IPS DF 4.7 (cell line): ENCODE measurements at regions not wholly inside any gene's neighbourhood (a gene's known extent, or its start where the extent isn't known, plus 50 kb on each side); places are given as distances from the start of the nearest gene placed in this dataset.

Experiments
- DNase-seq: peaks from one replicate; pipeline ENCODE4 v3.0.0-alpha.2; 2013; ENCODE audit warnings: low spot score; ENCODE audit errors: extremely low read depth

DNA sequence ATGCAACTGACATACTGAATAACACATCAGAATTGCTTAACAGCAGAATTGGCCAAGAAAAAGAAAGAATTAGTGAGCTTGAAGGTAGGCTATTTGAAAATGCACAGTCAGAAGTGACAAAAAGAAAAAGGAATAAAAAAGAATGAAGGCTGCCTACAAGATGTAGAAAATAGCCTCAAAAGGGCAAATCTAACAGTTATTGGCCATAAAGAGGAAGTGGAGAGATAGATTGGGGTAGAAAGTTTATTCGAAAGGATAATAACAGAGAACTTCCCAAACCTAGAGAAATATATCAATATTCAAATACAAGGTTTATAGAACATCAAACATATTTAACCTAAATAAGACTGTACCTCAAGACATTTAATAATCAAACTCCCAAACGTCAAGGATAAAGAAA lies 67.5 kb downstream of the ATP6V1G3 start:
- no peak for DNase-seq

DNA sequence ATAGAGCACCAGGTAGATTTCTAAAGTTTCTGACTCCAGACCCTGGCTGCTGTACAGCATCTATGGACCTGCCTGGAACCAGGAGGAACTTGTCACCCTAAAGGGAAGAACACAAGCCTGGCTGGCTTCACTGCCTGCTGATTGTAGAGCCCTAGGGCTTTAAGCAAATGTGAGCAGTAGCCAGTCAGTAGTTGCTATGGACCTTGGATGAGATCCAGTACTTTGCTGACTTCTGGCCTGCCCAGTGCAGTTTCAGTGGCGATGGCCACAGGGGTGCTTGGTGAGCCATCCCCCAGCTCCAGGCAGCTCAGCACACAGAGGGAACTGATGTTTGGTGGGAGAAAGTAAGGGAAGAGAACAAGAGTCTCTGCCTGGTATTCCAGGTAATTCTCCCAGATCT lies 68.4 kb downstream of the ATP6V1G3 start:
- no peak for DNase-seq

DNA sequence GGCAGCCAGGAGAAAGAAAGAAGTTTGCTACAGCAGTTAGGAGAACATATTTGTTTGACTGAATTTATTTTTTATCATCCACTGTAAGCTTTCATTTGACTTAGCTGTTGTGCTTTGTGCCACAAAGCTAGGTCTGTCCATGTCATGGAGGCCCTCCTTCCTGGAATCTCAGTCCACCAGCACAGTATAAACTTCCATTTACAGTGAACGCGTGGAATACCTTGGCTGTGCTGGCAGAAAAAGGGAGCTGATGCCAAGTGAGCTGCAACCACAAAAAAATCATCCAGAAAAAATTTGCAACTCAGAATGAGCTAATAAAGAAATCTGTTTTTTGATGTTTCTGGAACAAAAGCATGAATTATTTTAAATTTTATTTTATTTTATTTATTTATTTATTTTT lies 72.6 kb downstream of the ATP6V1G3 start:
- DNase-seq = no peak

DNA sequence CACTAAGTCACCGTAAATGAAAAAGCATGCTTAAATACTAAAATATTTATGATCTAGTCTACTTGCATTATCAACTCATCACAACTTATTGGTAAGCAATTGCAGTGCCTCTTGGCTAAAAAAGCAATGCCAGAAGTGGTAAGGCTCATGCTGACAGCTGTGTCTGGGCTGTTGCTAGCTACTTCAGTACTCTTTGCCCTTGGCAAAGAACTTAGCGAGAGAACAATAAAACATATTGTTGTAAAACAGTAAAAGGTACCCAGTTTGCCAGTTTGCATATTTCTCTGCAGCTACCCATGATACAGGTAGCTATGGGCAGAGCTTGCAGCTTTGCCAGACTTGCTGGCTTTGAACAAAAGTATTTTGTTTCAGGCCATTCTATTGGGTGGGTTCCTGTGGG lies 73.1 kb downstream of the ATP6V1G3 start:
- no peak for DNase-seq

DNA sequence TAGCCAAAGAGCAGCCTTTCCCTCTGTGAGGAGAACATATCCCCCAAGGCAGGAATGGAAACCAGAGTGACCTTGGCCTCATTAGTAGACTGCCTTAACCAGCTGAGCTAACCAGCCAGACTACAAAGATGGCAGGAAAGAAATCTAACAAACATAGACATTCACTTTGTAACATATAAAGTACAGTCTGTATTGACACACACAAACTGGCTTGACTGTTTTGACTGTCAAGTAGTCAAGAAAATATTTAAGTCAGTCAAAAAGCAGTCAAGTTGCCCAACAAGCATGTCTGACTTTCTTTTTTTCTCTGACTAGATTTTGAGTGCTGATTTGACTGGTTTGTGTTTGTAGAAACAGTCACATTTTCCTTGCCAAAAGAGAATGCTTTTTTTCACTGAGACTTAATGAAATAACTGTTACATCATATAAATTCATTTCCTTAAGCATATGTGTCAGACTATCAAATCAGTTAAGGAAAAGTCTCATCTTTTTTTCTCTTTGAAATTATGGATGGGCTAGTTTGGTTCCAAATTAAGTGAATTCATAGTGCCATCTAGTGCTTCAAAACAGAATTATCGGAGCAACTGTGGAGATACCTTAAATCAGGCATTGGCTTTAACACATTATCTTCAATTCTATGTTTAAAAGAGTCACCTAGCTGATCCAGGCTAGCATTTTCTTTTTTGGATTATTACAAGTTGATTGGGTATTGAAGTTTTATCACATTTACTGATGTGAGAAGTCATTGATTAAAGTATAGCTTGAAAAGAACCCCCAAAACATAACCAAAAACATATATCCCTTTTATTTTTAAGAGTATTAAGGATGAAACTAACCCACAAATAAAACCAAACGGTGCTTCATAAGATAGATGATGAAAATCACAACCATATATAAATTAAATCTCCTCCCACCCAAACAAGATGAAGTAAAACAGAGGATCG lies 75.0 kb downstream of the ATP6V1G3 start:
- peak; percentile 28 for DNase-seq

DNA sequence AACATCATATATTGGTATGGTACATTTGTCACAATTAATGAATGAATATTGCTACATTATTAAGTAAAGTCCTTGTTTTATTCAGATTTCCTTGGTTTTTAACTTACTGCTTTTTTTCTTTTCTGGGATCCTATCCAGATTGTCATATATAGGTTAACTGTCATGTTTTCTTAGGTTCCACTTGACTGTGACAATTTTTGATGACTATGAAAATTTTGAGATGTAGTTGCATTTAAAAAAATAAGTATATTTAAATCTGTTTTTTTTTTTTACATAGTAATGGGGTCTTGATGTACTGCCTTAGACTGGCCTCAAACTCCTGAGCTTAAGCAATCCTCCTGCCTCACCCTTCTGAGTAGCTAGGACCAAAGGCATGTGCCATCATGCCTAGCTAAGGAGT lies 76.8 kb downstream of the ATP6V1G3 start:
- no peak for DNase-seq

DNA sequence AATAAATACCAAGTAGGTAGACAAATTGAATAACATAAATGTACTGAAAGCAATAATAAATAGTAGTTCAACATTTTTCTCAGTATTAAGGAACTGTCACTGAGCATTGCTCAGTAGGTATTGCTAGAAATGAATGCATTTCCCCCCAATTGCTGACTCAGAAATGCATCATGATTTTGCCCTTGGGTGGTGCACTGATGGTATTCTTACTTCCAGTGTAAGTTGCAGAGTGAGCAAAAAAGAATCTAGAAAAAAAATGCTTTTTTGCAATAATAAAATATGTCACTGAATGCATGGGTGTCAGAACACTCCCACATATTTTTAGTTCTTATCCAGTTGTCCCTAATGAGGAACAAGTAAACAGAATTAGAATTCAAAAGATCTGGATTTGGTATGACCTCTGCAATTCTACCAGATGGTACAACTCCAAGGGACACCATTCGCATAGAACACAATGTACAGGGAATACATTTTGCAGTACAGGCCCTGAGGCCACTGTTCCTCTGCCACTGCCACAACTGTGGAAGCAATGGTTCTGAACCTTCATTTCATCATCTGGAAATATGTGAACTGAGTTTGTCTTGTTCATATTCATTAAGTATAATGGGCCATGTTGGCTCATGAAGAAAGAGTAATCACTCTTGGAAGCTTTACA lies 78.0 kb downstream of the ATP6V1G3 start:
- no peak for DNase-seq

DNA sequence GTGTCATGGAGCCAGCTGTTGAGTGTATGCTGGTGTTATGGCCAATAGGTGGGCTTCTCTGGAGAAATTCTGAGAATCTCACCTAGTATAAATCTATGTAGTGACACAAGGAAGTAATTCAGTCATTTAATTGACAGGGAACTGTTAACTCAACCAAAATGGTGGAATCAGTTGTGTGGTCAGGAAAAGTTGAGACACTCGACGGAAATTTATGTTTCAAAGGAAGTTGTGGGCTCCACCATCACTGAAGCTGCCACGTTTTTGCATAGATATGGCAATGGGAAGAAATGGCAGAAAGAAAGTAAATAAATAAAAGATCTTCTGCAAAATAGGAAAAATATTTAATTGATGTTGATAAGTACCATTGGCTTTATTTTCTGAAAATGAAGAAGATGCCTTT lies 84.5 kb downstream of the ATP6V1G3 start:
- no peak for DNase-seq

DNA sequence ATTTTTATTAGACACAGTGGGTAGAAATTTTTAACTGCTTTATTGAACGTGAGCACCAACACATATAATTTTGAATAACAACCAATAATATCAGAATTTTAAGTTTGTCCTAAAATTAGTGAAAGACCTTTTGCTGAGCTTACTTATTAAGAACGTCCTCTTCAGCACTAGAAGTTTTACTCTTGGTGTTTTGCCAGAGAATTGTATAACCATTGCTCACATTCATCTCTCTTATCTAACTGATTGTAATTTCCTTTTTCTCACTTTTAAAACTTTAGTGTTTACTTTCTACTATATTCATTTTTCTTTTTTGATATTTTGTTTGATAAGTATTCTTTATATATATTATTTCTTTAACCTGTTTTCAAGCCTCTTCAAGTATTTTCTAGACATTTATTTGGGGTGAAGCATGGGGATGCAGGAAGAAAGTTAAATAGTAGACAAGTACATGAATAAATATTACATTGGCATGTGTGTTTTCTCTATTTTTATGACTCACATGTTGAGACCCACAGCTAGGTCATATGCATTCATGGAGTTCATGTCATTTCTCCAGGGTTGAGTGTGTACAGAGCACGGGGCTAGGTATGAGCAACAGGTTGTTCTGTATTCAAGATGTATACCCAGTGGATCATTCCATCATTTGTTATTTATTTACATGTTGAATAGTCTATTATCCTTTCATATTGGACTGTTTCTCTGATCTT lies 90.6 kb downstream of the ATP6V1G3 start:
- no peak for DNase-seq

DNA sequence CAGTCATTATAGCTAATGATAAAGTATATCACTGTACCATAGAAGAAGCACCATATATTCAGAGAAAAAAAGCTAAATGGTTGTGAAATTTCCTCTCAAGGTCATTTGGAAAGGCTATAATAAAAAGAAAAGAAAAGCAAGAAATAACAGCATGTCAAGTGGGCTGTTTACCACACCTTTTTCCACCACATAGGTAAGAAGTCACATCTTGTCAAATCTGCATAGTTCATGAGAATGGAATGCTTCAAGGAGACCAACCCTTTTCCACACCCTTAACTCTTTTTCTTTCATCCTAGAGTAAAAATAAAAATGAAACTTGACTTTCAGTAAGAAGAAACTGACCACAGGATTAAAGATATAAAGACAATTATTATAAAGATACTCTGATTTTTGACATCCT lies 91.2 kb downstream of the ATP6V1G3 start:
- DNase-seq = no peak

DNA sequence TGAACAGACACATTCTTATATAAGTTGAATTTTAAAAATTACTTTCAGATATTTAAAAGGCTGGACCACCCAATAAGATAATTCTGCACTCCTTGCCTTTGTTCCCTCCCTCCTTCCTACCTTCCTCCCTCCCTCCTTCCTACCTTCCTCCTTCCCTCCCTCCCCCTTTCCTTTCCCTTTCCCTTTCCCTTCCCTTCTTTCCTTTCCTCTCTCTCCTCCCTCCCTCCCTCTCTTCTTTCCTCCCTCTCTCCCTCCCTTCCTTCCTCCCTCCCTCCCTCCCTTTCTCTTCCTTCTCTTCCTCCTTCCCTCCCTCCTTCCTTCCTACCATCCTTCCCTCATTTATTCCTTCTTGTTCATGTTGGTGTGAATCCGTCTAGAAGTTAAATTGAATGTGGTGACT lies 93.0 kb downstream of the ATP6V1G3 start:
- DNase-seq = no peak

DNA sequence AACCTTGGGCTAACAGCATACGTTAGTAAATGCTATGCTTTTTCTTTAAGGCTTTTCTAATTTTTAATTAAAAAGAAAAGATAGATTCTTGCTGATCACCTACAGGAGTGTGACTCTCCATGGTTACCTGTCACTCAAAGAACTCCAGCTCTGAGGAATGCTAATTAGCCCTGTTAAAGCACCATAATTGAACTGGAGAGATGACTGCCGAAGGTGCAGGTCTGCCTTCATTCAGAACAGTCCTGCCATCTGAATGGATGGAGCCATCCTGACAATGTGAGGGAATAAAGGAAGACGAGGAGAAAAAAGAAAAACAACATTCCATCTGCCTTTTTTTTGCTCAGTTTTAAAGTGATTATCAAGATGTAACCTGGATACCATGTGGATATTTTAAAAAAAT lies 94.6 kb downstream of the ATP6V1G3 start:
- DNase-seq = no peak

DNA sequence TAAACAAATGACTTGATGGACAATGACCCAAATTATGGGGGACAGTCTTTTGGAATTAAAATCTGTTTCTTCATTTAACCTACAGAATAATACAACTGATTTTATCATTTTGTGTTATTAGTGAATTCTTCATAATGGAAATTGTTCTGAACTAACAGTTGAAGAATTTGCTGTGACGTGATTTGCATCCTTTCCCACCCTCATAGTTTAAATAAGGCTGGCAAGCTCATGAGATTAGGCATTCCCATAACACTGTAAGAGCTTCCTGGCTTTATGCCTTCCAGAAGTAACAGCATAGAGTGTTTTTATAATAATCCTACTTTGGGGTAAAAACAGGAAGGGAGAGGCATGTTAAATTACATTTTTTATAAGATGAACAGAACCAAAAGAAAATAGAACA lies 95.7 kb downstream of the ATP6V1G3 start:
- no peak for DNase-seq

DNA sequence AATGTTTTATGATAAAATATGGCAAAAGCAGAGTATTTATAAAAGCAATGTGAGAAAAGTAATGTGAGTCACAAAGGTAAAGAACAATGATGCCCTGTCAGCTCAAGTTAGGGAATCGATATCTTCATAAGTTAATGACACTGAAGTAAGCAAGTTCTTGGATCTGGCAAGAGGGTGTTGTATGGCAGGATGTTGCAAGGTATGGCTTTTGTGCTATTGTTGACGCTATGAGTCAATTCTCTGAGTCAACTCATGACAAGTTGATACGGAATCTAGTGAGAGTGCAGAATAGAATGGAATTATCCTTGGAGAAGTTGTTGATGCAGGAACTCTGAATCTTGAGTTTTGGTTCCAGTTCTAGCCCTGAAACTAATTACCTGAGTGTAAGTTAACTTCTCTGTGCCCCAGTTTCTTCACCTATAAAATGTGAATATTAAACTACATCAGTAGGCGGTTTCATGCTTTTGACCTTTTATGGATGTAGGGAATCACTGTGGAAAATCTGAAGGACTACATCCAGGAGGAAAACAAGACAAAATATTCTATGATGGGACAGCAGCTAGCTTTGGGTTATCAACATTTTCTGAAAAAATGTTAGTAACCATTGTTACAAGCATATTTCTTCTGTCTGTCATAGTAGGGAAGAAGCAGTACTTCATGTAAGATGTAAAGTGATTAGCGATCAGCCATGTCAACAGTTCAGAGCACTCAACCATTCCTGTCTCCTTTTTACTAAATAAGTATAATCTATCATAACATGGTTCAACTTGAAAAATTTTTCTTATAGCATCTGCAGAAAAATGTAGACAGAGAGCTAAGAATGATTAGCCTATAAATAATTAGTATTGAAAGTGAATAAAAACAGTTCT lies 96.9 kb downstream of the ATP6V1G3 start:
- DNase-seq = no peak

DNA sequence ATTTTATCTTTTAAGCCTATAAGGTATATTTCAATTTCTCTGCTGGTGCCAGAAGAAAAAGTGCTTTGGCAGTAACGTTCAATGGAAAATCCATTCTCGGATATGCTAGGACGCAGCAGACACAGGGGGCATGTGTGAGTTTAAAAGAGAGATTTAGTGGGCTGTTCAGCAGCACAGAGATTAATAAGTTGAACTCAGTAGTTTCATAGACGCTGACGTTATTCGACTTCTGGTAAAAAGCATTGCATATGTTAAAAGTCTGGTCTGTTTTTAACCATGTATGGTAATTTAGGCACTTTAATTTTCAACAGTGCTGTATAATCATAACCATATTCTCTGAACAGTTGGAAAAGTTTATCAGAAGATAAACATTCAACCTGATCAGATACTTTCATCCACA lies 99.6 kb downstream of the ATP6V1G3 start:
- no peak for DNase-seq

DNA sequence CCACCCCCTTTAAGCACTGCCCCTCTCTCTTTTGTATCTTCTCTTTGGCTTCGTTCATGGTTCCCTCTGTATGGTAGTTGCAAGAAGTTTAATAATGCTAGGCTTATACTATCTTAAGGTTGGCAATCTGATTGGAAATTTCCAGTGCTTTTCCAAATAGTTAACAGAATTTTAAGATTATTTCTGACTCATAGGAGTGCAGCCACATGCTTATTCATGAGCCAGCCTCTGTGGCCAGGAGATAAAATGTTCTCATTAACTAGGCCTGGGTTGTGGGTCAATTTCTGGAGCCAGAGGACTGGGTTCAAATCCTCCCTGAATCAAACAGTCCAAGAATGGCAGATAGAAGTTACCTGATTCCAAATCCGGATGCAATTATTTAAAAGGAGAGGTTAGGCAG lies 103.1 kb downstream of the ATP6V1G3 start:
- no peak for DNase-seq

DNA sequence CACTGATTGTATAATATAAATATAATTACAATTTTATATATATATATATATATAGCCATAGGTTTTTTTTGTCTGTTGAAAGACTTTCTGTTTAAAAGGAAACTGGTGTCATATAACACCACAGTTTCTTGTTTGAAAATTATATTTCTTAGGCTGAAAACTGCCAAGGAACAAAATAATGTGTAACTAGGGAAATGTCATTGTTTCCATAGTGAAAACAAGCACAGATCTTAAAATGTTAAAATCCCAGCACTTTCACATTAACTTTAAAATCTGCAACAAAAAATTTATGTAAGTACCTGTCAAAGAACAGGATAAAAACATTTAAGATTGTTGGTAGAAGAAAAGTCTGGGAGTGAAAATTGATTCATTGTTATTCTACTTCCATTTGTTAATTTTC lies 104.2 kb downstream of the ATP6V1G3 start:
- DNase-seq = no peak

DNA sequence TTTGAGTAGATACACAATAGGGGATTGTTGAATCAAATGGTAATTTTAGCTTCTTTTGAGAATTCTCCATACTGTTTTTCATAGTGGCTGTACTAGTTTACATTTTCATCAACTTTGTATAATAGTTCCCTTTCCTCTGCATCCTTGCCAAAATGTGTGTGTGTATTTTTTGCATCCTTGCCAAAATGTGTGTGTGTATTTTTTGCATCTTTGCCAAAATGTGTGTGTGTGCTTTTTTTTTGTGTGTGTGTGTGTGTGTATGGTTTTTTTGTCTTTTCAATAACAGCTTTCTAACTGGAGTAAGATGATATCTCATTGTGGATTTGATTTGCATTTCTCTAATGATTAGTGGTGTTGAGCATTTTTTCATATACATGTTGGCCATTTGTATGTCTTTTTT lies 105.4 kb downstream of the ATP6V1G3 start:
- no peak for DNase-seq

DNA sequence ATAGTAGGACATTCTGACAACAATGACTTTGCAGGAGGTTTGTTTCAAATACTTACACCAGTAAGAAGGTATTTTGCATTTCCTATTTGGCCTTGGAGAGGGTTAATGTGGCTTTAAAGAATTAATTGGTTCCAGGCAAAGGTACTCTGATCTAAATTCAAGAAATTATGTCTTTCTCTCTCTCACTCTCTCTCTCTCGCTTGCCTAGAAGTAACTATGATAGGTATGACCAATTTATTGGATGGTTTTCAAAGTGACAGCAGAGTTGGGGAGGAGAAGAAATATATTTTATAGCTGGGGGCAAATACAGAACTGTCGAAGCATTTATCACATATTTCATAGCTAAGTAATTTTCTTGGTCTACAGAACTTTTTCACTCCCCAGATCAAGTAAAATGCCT lies 116.0 kb downstream of the ATP6V1G3 start:
- DNase-seq = no peak

DNA sequence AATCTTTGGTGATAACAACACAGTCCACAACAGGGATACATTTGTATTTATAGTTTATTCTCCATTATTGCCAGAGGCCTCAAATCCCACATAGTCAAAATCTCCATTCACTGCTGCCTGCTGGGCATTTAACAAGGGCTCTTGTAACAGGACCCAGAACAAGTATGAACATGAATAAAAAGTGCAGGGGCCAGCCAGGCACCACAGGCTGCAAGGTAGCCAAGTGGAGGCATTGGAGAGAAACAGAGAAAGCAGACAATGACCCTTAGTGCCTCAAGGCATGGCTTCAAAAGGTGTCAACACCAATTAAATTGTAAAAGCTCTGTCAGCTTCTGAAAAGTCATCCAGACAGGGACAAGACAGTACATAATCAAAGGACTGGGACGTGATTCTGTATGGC lies 116.8 kb downstream of the ATP6V1G3 start:
- no peak for DNase-seq

DNA sequence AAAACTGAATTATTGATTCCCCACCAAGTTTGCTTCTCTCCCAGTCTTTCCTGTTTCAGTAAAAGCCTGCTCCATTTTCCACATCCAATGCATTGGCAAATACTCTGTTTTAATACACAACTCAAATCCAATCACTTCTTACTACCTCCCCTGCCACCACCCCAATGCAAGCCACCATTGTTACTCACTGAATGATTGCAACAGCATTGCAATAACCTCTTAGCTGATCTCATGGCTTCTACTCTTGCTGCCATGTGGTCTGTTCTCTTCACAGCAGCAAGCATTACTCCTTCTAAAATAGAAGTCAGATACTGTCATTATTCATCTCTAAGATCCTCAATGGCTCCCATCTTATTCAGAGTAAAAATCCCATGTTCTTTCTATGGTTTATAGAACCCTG lies 123.4 kb downstream of the ATP6V1G3 start:
- no peak for DNase-seq
